GM23248 (cell line): ENCODE measurements at regions not wholly inside any gene's neighbourhood (a gene's known extent, or its start where the extent isn't known, plus 50 kb on each side); places are given as distances from the start of the nearest gene placed in this dataset.

Experiments used
- EZH2 ChIP-seq: fragments of 200-600 bp; sonication (generic); IDR thresholded peaks from 2 replicates; pipeline ENCODE4 v1.6.1; 2018; ENCODE audit warnings: antibody characterized with exemption, mild to moderate bottlenecking; ENCODE audit not compliant: insufficient read depth, poor library complexity, severe bottlenecking
- EZH2phosphoT487 ChIP-seq: fragments of 200-600 bp; sonication (generic); IDR thresholded peaks from 2 replicates; pipeline ENCODE4 v1.6.1; 2018; ENCODE audit warnings: antibody characterized with exemption, moderate library complexity, mild to moderate bottlenecking, low read depth; ENCODE audit not compliant: insufficient read depth

- TF ChIP-seq EZH2phosphoT487 (no peak), EZH2 (no peak)
Measured at GRCh38 chr2:147600646-147601045, 244.2 kb upstream of the ACVR2A start.
